H1 (cell line): ENCODE measurements at regions not wholly inside any gene's neighbourhood (a gene's known extent, or its start where the extent isn't known, plus 50 kb on each side); places are given as distances from the start of the nearest gene placed in this dataset.

Source experiments
- ASH2L ChIP-seq: fragments of 200-600, 300-600 bp; sonication (generic); IDR thresholded peaks from one replicate; pipeline ENCODE4 v1.7.1; 2017; ENCODE audit warnings: low read length
- TF ChIP-seq, protein P1 (sequence below): fragments of 300-600 bp; sonication (generic); IDR thresholded peaks from 2 replicates; pipeline ENCODE4 v1.7.1; 2012; ENCODE audit warnings: low read length, moderate library complexity, mild to moderate bottlenecking, inconsistent platforms; ENCODE audit not compliant: insufficient replicate concordance

DNA sequence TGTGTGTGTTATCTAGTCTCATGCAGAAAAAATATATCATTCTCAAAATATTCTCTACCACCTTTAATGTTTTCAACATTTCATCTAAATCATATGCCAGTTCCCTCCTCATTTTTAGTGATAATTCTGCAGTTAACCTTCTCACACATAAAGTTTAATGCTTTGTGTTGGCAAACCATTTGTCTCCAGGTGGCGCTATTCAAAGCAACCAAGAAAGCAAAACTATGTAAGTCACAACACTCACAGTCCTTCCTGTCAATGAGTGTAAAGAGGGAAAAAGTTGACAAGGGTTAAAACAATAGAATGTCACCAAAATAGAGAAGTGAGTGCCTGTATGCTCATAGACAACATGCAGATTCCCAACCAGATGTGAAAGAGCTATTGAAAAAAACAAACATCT is 961.6 kb upstream of the LRRTM1 start (continued):
- TF ChIP-seq, protein P1, sequence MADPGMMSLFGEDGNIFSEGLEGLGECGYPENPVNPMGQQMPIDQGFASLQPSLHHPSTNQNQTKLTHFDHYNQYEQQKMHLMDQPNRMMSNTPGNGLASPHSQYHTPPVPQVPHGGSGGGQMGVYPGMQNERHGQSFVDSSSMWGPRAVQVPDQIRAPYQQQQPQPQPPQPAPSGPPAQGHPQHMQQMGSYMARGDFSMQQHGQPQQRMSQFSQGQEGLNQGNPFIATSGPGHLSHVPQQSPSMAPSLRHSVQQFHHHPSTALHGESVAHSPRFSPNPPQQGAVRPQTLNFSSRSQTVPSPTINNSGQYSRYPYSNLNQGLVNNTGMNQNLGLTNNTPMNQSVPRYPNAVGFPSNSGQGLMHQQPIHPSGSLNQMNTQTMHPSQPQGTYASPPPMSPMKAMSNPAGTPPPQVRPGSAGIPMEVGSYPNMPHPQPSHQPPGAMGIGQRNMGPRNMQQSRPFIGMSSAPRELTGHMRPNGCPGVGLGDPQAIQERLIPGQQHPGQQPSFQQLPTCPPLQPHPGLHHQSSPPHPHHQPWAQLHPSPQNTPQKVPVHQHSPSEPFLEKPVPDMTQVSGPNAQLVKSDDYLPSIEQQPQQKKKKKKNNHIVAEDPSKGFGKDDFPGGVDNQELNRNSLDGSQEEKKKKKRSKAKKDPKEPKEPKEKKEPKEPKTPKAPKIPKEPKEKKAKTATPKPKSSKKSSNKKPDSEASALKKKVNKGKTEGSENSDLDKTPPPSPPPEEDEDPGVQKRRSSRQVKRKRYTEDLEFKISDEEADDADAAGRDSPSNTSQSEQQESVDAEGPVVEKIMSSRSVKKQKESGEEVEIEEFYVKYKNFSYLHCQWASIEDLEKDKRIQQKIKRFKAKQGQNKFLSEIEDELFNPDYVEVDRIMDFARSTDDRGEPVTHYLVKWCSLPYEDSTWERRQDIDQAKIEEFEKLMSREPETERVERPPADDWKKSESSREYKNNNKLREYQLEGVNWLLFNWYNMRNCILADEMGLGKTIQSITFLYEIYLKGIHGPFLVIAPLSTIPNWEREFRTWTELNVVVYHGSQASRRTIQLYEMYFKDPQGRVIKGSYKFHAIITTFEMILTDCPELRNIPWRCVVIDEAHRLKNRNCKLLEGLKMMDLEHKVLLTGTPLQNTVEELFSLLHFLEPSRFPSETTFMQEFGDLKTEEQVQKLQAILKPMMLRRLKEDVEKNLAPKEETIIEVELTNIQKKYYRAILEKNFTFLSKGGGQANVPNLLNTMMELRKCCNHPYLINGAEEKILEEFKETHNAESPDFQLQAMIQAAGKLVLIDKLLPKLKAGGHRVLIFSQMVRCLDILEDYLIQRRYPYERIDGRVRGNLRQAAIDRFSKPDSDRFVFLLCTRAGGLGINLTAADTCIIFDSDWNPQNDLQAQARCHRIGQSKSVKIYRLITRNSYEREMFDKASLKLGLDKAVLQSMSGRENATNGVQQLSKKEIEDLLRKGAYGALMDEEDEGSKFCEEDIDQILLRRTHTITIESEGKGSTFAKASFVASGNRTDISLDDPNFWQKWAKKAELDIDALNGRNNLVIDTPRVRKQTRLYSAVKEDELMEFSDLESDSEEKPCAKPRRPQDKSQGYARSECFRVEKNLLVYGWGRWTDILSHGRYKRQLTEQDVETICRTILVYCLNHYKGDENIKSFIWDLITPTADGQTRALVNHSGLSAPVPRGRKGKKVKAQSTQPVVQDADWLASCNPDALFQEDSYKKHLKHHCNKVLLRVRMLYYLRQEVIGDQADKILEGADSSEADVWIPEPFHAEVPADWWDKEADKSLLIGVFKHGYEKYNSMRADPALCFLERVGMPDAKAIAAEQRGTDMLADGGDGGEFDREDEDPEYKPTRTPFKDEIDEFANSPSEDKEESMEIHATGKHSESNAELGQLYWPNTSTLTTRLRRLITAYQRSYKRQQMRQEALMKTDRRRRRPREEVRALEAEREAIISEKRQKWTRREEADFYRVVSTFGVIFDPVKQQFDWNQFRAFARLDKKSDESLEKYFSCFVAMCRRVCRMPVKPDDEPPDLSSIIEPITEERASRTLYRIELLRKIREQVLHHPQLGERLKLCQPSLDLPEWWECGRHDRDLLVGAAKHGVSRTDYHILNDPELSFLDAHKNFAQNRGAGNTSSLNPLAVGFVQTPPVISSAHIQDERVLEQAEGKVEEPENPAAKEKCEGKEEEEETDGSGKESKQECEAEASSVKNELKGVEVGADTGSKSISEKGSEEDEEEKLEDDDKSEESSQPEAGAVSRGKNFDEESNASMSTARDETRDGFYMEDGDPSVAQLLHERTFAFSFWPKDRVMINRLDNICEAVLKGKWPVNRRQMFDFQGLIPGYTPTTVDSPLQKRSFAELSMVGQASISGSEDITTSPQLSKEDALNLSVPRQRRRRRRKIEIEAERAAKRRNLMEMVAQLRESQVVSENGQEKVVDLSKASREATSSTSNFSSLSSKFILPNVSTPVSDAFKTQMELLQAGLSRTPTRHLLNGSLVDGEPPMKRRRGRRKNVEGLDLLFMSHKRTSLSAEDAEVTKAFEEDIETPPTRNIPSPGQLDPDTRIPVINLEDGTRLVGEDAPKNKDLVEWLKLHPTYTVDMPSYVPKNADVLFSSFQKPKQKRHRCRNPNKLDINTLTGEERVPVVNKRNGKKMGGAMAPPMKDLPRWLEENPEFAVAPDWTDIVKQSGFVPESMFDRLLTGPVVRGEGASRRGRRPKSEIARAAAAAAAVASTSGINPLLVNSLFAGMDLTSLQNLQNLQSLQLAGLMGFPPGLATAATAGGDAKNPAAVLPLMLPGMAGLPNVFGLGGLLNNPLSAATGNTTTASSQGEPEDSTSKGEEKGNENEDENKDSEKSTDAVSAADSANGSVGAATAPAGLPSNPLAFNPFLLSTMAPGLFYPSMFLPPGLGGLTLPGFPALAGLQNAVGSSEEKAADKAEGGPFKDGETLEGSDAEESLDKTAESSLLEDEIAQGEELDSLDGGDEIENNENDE: peak; percentile 42
- TF ChIP-seq ASH2L: no peak
